OCI-LY1 (cell line): ENCODE measurements at regions not wholly inside any gene's neighbourhood (a gene's known extent, or its start where the extent isn't known, plus 50 kb on each side); places are given as distances from the start of the nearest gene placed in this dataset.

Source experiments
- H2AFZ ChIP-seq: fragments of 200-600 bp; sonication (generic), shearing (Covaris generic); 2 replicates; pipeline ENCODE4 v1.6.0; 2014; ENCODE audit warnings: antibody characterized with exemption, mild to moderate bottlenecking, low read length
- H3F3A ChIP-seq: fragments of 200-600 bp; sonication (generic), shearing (Covaris generic); 2 replicates; pipeline ENCODE4 v1.6.0; 2014; ENCODE audit warnings: mild to moderate bottlenecking, antibody characterized with exemption, low read length, moderate library complexity; ENCODE audit not compliant: insufficient read depth
- H3K27ac ChIP-seq: fragments of 200-600 bp; sonication (generic); 2 replicates; pipeline ENCODE4 v1.5.1; 2014; ENCODE audit warnings: low read length, mixed run types, mild to moderate bottlenecking, low read depth; ENCODE audit not compliant: poor library complexity, severe bottlenecking
- H3K27me3 ChIP-seq: fragments of 200-600 bp; sonication (generic); 2 replicates; pipeline ENCODE4 v1.6.0; 2014; ENCODE audit warnings: antibody characterized with exemption, mild to moderate bottlenecking, low read length, moderate library complexity; ENCODE audit not compliant: insufficient read depth
- H3K36me3 ChIP-seq: fragments of 200-600 bp; sonication (generic); 2 replicates; pipeline ENCODE4 v1.6.1; 2014; ENCODE audit warnings: mild to moderate bottlenecking, antibody characterized with exemption, low read length, moderate library complexity, mixed read lengths; ENCODE audit not compliant: insufficient read depth
- H3K4me1 ChIP-seq: fragments of 200-600 bp; sonication (generic); 2 replicates; pipeline ENCODE4 v1.5.1; 2014; ENCODE audit warnings: mild to moderate bottlenecking, low read length, moderate library complexity; ENCODE audit not compliant: insufficient read depth, severe bottlenecking
- H3K4me2 ChIP-seq: fragments of 200-600 bp; sonication (generic), shearing (Covaris generic); 2 replicates; pipeline ENCODE4 v1.6.1; 2014; ENCODE audit warnings: low read length
- H3K4me3 ChIP-seq: fragments of 200-600 bp; sonication (generic); 2 replicates; pipeline ENCODE4 v1.5.1; 2014; ENCODE audit warnings: low read length, low read depth, mild to moderate bottlenecking, mixed read lengths; ENCODE audit not compliant: poor library complexity, severe bottlenecking
- H3K79me2 ChIP-seq: fragments of 200-600 bp; shearing (Covaris generic); 2 replicates; pipeline ENCODE4 v1.6.1; 2016; ENCODE audit warnings: mixed run types, low read length, mixed read lengths; ENCODE audit not compliant: insufficient read depth
- H3K9ac ChIP-seq: fragments of 200-600 bp; sonication (generic), shearing (Covaris generic); 2 replicates; pipeline ENCODE4 v1.6.1; 2014; ENCODE audit warnings: mild to moderate bottlenecking, low read length, mixed read lengths
- H3K9me2 ChIP-seq: fragments of 200-600 bp; sonication (generic), shearing (Covaris generic); 2 replicates; pipeline ENCODE4 v1.6.1; 2014; ENCODE audit warnings: low read depth, mild to moderate bottlenecking, low read length, mixed read lengths
- H3K9me3 ChIP-seq: fragments of 200-600 bp; shearing (Covaris generic); 2 replicates; pipeline ENCODE4 v1.6.1; 2014; ENCODE audit warnings: low read length, mixed read lengths
- H4K20me1 ChIP-seq: fragments of 200-600 bp; sonication (generic), shearing (Covaris generic); 2 replicates; pipeline ENCODE4 v1.6.0; 2016; ENCODE audit warnings: mild to moderate bottlenecking, low read length; ENCODE audit not compliant: insufficient read depth
- EZH2 ChIP-seq: fragments of 200-600 bp; sonication (generic), shearing (Covaris generic); IDR thresholded peaks from 2 replicates; pipeline ENCODE4 v1.8.0; 2017; ENCODE audit warnings: borderline replicate concordance, mixed run types, mild to moderate bottlenecking, antibody characterized with exemption, low read length, moderate library complexity, mixed read lengths
- TF ChIP-seq, protein P1 (sequence below): fragments of 200-600 bp; sonication (generic), shearing (Covaris generic); IDR thresholded peaks from 2 replicates; pipeline ENCODE4 v1.5.1; 2017; ENCODE audit warnings: mild to moderate bottlenecking, antibody characterized with exemption, low read length, moderate library complexity, mixed read lengths

DNA sequence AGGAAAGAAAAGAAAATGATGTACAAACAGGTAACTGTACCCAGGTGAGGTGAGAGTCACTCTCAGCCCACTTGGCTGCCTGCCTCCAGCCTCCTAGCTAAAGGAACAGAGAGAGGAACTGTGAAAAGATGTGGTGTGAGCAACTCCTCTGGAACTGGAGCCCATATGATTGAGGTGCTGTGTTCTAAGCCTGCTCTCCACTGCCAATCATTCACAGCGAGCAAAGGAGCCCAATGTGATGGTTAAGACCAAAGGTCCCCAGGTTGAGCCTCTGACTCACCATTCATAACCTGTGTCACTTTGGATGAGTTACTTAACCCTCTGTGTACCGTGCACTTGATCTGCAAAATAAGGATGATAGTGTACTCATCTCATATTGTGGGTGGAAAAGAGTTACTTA, 868.1 kb upstream of the AUTS2 start:
- no peaks in the 10 kb centered on the region for H3K79me2 ChIP-seq
- H3F3A ChIP-seq, result no peaks in the 10 kb centered on the region
- H4K20me1 ChIP-seq, result no peaks in the 10 kb centered on the region
- TF ChIP-seq, protein P1, sequence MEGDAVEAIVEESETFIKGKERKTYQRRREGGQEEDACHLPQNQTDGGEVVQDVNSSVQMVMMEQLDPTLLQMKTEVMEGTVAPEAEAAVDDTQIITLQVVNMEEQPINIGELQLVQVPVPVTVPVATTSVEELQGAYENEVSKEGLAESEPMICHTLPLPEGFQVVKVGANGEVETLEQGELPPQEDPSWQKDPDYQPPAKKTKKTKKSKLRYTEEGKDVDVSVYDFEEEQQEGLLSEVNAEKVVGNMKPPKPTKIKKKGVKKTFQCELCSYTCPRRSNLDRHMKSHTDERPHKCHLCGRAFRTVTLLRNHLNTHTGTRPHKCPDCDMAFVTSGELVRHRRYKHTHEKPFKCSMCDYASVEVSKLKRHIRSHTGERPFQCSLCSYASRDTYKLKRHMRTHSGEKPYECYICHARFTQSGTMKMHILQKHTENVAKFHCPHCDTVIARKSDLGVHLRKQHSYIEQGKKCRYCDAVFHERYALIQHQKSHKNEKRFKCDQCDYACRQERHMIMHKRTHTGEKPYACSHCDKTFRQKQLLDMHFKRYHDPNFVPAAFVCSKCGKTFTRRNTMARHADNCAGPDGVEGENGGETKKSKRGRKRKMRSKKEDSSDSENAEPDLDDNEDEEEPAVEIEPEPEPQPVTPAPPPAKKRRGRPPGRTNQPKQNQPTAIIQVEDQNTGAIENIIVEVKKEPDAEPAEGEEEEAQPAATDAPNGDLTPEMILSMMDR, result no peak
- no peak for TF ChIP-seq EZH2
- peaks cover under 1% of the 10 kb centered on the region; the same call in 1 of the 2 replicates for H3K27me3 ChIP-seq
- H3K36me3 ChIP-seq, result no peaks in the 10 kb centered on the region
- H3K4me1 ChIP-seq, result peaks cover 10% of the 10 kb centered on the region
- no peaks in the 10 kb centered on the region for H3K9me2 ChIP-seq
- H2AFZ ChIP-seq, result no peak overlapping the region
- H3K4me3 ChIP-seq, result no peak overlapping the region
- H3K9ac ChIP-seq, result no peak overlapping the region
- H3K27ac ChIP-seq, result no peak overlapping the region
- H3K9me3 ChIP-seq, result no peaks in the 10 kb centered on the region
- no peak overlapping the region for H3K4me2 ChIP-seq

DNA sequence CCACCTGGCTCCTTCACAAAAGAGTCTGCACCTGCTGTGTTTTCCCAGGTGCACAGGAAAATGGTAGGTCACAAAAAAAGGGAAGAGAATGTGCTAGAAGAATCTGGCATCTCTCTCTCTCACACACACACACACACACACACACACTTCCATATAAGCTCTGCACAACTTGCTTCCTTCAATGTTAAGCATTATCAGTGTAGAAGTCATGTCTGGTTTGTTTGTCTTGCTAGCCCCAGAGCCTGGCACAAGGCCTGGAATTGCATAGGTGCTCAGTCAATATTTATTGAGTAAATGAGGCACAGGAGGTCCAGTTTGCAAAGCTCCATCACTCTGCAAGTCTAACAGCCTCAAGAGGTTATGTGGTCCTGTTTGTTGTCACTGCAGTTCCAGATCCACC, 867.3 kb upstream of the AUTS2 start:
- H3K27me3 ChIP-seq, result peaks cover 7% of the 10 kb centered on the region; the same call in 1 of the 2 replicates
- H3K36me3 ChIP-seq, result no peaks in the 10 kb centered on the region
- peaks cover 8% of the 10 kb centered on the region for H3K4me1 ChIP-seq
- no peak overlapping the region for H3K9ac ChIP-seq
- no peaks in the 10 kb centered on the region for H3K79me2 ChIP-seq
- no peak overlapping the region for H3K4me3 ChIP-seq
- TF ChIP-seq, protein P1, result no peak
- TF ChIP-seq EZH2, result no peak
- H3K27ac ChIP-seq, result no peak overlapping the region
- no peak overlapping the region for H2AFZ ChIP-seq
- no peaks in the 10 kb centered on the region for H3K9me3 ChIP-seq
- H3K9me2 ChIP-seq, result no peaks in the 10 kb centered on the region
- H3F3A ChIP-seq, result no peaks in the 10 kb centered on the region
- no peak overlapping the region for H3K4me2 ChIP-seq
- no peaks in the 10 kb centered on the region for H4K20me1 ChIP-seq

DNA sequence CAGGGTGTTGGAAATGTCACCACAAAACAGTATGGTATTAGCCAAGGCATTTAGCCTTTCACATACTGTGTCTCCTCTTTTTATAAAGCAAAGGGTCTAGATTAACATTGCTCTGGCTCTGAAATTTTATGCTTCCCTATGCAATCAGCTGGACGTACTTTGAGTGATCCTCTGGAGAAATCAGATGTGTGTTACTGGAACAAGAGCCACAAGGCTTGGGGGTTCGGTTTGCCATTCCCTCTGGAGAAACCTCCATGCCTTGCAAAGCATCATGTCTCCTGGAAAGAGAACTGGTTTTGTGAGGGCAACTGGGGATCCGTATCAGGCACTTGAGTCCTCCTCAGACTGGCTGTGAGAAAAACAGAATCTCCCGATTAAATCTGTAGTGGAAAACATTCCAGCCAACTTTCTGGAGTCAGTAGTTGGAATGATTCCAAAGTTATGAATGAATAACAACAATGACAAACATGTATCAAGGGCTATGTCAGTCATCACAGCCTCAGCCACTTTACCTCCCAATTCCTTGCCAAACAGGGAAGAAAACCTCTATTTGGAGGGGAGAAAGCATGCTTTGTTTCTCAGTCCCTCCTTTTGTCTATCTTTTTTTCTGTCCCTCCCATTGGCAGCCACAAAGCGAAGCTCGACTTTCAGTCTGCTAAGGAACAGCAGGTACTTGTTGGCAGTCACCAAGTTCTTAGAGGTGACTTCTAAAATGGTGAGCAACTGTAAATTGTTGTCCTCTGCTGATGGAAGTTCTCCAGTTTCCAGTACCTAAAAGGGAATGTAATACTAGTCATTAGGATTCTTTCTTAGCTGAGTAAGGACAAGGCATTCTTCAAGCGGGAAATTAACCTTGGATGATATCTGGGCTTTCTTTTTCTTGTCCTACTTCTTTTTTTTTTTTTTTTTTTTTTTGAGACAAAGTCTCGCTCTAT, 864.8 kb upstream of the AUTS2 start:
- Histone ChIP-seq H3K9ac (no peak overlapping the region), H3K4me3 (no peak overlapping the region), H3F3A (no peaks in the 10 kb centered on the region), H3K79me2 (no peaks in the 10 kb centered on the region), H2AFZ (no peak overlapping the region), H3K36me3 (no peaks in the 10 kb centered on the region), H3K9me2 (no peaks in the 10 kb centered on the region), H3K27ac (no peak overlapping the region), H3K27me3 (0 out of 2 replicates have a peak, but pooled peaks cover 7% of the 10 kb centered on the region), H3K4me1 (peaks cover 8% of the 10 kb centered on the region), H4K20me1 (no peaks in the 10 kb centered on the region), H3K9me3 (no peaks in the 10 kb centered on the region), H3K4me2 (no peak overlapping the region)
- no peak for TF ChIP-seq EZH2
- TF ChIP-seq, protein P1, result no peak
